H9 (cell line): ENCODE measurements at regions not wholly inside any gene's neighbourhood (a gene's known extent, or its start where the extent isn't known, plus 50 kb on each side); places are given as distances from the start of the nearest gene placed in this dataset.

Source experiments
- DNase-seq: peaks from one replicate; pipeline ENCODE4 v3.0.0-alpha.2; 2017
- H2AFZ ChIP-seq: one replicate; pipeline ENCODE4 v1.6.1; 2013; ENCODE audit warnings: mild to moderate bottlenecking, low read length, control low read depth, moderate library complexity
- H2AK5ac ChIP-seq: 2 replicates; pipeline ENCODE4 v1.6.1; 2013; ENCODE audit warnings: low read length, control low read depth, mixed read lengths; ENCODE audit not compliant: insufficient read length
- H2BK120ac ChIP-seq: one replicate; pipeline ENCODE4 v1.6.1; 2013; ENCODE audit warnings: low read depth, mild to moderate bottlenecking, low read length, control low read depth, inconsistent platforms; ENCODE audit not compliant: poor library complexity, severe bottlenecking
- H2BK12ac ChIP-seq: 2 replicates; pipeline ENCODE4 v1.6.1; 2013; ENCODE audit warnings: low read length, control low read depth, mixed read lengths, low read depth; ENCODE audit not compliant: insufficient read length
- H2BK15ac ChIP-seq: 2 replicates; pipeline ENCODE4 v1.6.1; 2013; ENCODE audit warnings: low read depth, low read length, control low read depth
- H2BK20ac ChIP-seq: one replicate; pipeline ENCODE4 v1.6.1; 2013; ENCODE audit warnings: low read depth, mild to moderate bottlenecking, low read length, control low read depth, inconsistent platforms; ENCODE audit not compliant: poor library complexity, severe bottlenecking
- H2BK5ac ChIP-seq: 2 replicates; pipeline ENCODE4 v1.6.1; 2013; ENCODE audit warnings: low read length, control low read depth, mixed read lengths; ENCODE audit not compliant: insufficient read length
- H3K14ac ChIP-seq: 2 replicates; pipeline ENCODE4 v1.6.1; 2013; ENCODE audit warnings: low read length, control low read depth; ENCODE audit not compliant: insufficient read depth
- H3K18ac ChIP-seq: 2 replicates; pipeline ENCODE4 v1.6.1; 2013; ENCODE audit warnings: low read depth, mild to moderate bottlenecking, mixed read lengths, low read length, control low read depth; ENCODE audit not compliant: insufficient read length
- H3K23ac ChIP-seq: 2 replicates; pipeline ENCODE4 v1.6.1; 2013; ENCODE audit warnings: low read length, control low read depth, mixed read lengths, low read depth; ENCODE audit not compliant: insufficient read length
- H3K23me2 ChIP-seq: 2 replicates; pipeline ENCODE4 v1.6.1; 2013; ENCODE audit warnings: low read depth, mild to moderate bottlenecking, mixed read lengths, low read length, control low read depth; ENCODE audit not compliant: insufficient read length, poor library complexity, severe bottlenecking
- H3K27ac ChIP-seq: 2 replicates; pipeline ENCODE4 v1.5.1; 2013; ENCODE audit warnings: low read length, control low read depth, mixed read lengths, low read depth; ENCODE audit not compliant: insufficient read length
- H3K27me3 ChIP-seq: 2 replicates; pipeline ENCODE4 v1.6.1; 2013; ENCODE audit warnings: low read length, control low read depth, inconsistent platforms; ENCODE audit not compliant: insufficient read depth
- H3K4ac ChIP-seq: 2 replicates; pipeline ENCODE4 v1.6.1; 2013; ENCODE audit warnings: low read depth, mild to moderate bottlenecking, control low read depth, inconsistent platforms, low read length, moderate library complexity
- H3K4me1 ChIP-seq: 2 replicates; pipeline ENCODE4 v1.6.1; 2013; ENCODE audit warnings: low read length, control low read depth, inconsistent platforms; ENCODE audit not compliant: insufficient read depth
- H3K4me2 ChIP-seq: 2 replicates; pipeline ENCODE4 v1.6.1; 2013; ENCODE audit warnings: low read length, control low read depth, mixed read lengths; ENCODE audit not compliant: insufficient read length, insufficient read depth
- H3K56ac ChIP-seq: 2 replicates; pipeline ENCODE4 v1.6.1; 2013; ENCODE audit warnings: low read depth, mild to moderate bottlenecking, mixed read lengths, low read length, control low read depth; ENCODE audit not compliant: insufficient read length
- H3K79me1 ChIP-seq: 2 replicates; pipeline ENCODE4 v1.6.1; 2013; ENCODE audit warnings: low read depth, mild to moderate bottlenecking, moderate library complexity, low read length, control low read depth, inconsistent platforms; ENCODE audit not compliant: insufficient read depth, poor library complexity, severe bottlenecking
- H3K79me2 ChIP-seq: 2 replicates; pipeline ENCODE4 v1.6.1; 2013; ENCODE audit warnings: low read length, control low read depth, inconsistent platforms; ENCODE audit not compliant: insufficient read depth
- H3K9ac ChIP-seq: 2 replicates; pipeline ENCODE4 v1.6.1; 2013; ENCODE audit warnings: low read length, control low read depth, mixed read lengths; ENCODE audit not compliant: insufficient read length; ENCODE audit errors: extremely low read depth
- H3K9me3 ChIP-seq: one replicate; pipeline ENCODE4 v1.6.1; 2013; ENCODE audit warnings: low read depth, low read length, inconsistent platforms; ENCODE audit not compliant: control insufficient read depth
- H3T11ph ChIP-seq: one replicate; pipeline ENCODE4 v1.6.1; 2013; ENCODE audit warnings: mild to moderate bottlenecking, low read length, control low read depth, inconsistent platforms
- H4K20me1 ChIP-seq: one replicate; pipeline ENCODE4 v1.6.1; 2013; ENCODE audit not compliant: control insufficient read depth, insufficient read length, insufficient read depth
- H4K5ac ChIP-seq: 2 replicates; pipeline ENCODE4 v1.6.1; 2013; ENCODE audit warnings: low read depth, mild to moderate bottlenecking, mixed read lengths, low read length, control low read depth; ENCODE audit not compliant: insufficient read length
- H4K8ac ChIP-seq: replicated peaks from 2 replicates; pipeline ENCODE4 v1.6.1; 2013; ENCODE audit warnings: low read length, control low read depth, mixed read lengths, low read depth; ENCODE audit not compliant: insufficient read length
- H4K91ac ChIP-seq: 2 replicates; pipeline ENCODE4 v1.6.1; 2013; ENCODE audit warnings: low read depth, mild to moderate bottlenecking, moderate library complexity, mixed read lengths, low read length, control low read depth; ENCODE audit not compliant: insufficient read length
- H3K27ac Mint-ChIP-seq, 3 experiments: 2 replicates in 2 of 3; 3 replicates in 1 of 3; pipeline ENCODE4 v1.8.0; 2020 to 2021; ENCODE audit warnings: mixed read lengths in 3 of 3, mild to moderate bottlenecking in 1 of 3, moderate library complexity in 1 of 3
- H3K27me3 Mint-ChIP-seq: 2 replicates; pipeline ENCODE4 v1.8.0; 2021; ENCODE audit warnings: low read depth, mild to moderate bottlenecking, moderate library complexity, mixed read lengths
- H3K36me3 Mint-ChIP-seq, 3 experiments: 2 replicates in 2 of 3; 3 replicates in 1 of 3; pipeline ENCODE4 v1.8.0; 2020 to 2021; ENCODE audit warnings: low read depth in 3 of 3, mixed read lengths in 3 of 3; ENCODE audit not compliant: insufficient read depth in 1 of 3
- H3K4me1 Mint-ChIP-seq, 2 experiments: 2 replicates each; pipeline ENCODE4 v1.8.0; 2020; ENCODE audit warnings: mixed read lengths in 2 of 2
- H3K4me3 Mint-ChIP-seq, 2 experiments: 2 replicates in 1 of 2; 3 replicates in 1 of 2; pipeline ENCODE4 v1.8.0; 2020 to 2021; ENCODE audit warnings: mild to moderate bottlenecking in 2 of 2, mixed read lengths in 2 of 2, moderate library complexity in 1 of 2
- H3K9me3 Mint-ChIP-seq, 2 experiments: 2 replicates in 1 of 2; 3 replicates in 1 of 2; pipeline ENCODE4 v1.8.0; 2020; ENCODE audit warnings: mild to moderate bottlenecking in 2 of 2, mixed read lengths in 2 of 2, moderate library complexity in 1 of 2
- CTCF ChIP-seq: fragments of 200-600 bp; sonication (generic); conservative IDR thresholded peaks from 3 replicates; pipeline ENCODE4 v1.8.0; 2021; ENCODE audit warnings: antibody characterized with exemption, mild to moderate bottlenecking
- WGBS: extraction: QIAGEN DNeasy Blood & Tissue Kit; methylation state at CpG from one replicate; pipeline ENCODE4 v1.1.7; 2013; ENCODE audit warnings: missing lambda C conversion rate, low lambda C conversion rate, mixed read lengths; ENCODE audit not compliant: insufficient read length; ENCODE audit errors: extremely low coverage; 5-methylcytosine and 5-hydroxymethylcytosine counted together

GRCh38 chr2:62556086-62556485 is 50.1 kb upstream of the TMEM17 start:
- TF ChIP-seq CTCF = no peak

More at GRCh38 chr2:62556086-62556485, 50.1 kb upstream of the TMEM17 start:
- H3K9ac ChIP-seq = no peak overlapping the region
- H3K9me3 ChIP-seq = no peaks in the 10 kb centered on the region
- no peak overlapping the region for H3K4ac ChIP-seq
- no peak overlapping the region for H3K14ac ChIP-seq
- Mint-ChIP-seq H3K9me3 (no peaks in the 10 kb centered on the region), H3K27ac (no peak overlapping the region), H3K27me3 (no peaks in the 10 kb centered on the region), H3K36me3 (no peaks in the 10 kb centered on the region), H3K4me3 (no peak overlapping the region), H3K4me1 (no peaks in the 10 kb centered on the region)
- no peaks in the 10 kb centered on the region for H4K20me1 ChIP-seq
- no peak overlapping the region for H3K23ac ChIP-seq
- no peaks in the 10 kb centered on the region for H3K27me3 ChIP-seq
- H2BK5ac ChIP-seq = no peak overlapping the region
- no peak overlapping the region for H3K18ac ChIP-seq
- no peaks in the 10 kb centered on the region for H3K79me1 ChIP-seq
- no peak overlapping the region for H4K5ac ChIP-seq
- no peak overlapping the region for H2BK15ac ChIP-seq
- WGBS = no CpG with 5 or more reads among the region's 3 CpGs
- H3K4me2 ChIP-seq = no peak overlapping the region
- no peaks in the 10 kb centered on the region for H3K79me2 ChIP-seq
- no peak overlapping the region for H4K91ac ChIP-seq
- H2BK20ac ChIP-seq = no peak overlapping the region
- H3K27ac ChIP-seq = no peak overlapping the region
- H2AK5ac ChIP-seq = no peak overlapping the region
- H4K8ac ChIP-seq = no peak overlapping the region
- no peak for DNase-seq
- H3K23me2 ChIP-seq = no peaks in the 10 kb centered on the region
- no peak overlapping the region for H2AFZ ChIP-seq
- H3K4me1 ChIP-seq = no peaks in the 10 kb centered on the region
- no peak overlapping the region for H2BK12ac ChIP-seq
- no peak overlapping the region for H3T11ph ChIP-seq
- no peak overlapping the region for H2BK120ac ChIP-seq
- H3K56ac ChIP-seq = no peak overlapping the region
